HG03103 (cell line): ENCODE measurements at regions not wholly inside any gene's neighbourhood (a gene's known extent, or its start where the extent isn't known, plus 50 kb on each side); places are given as distances from the start of the nearest gene placed in this dataset.

ENCODE experiments used
- ATAC-seq: cut with Tn5 transposase; IDR thresholded peaks from one replicate; pipeline ENCODE4 v1.9.1; 2021; ENCODE audit warnings: low read depth; ENCODE audit not compliant: unreplicated experiment

DNA sequence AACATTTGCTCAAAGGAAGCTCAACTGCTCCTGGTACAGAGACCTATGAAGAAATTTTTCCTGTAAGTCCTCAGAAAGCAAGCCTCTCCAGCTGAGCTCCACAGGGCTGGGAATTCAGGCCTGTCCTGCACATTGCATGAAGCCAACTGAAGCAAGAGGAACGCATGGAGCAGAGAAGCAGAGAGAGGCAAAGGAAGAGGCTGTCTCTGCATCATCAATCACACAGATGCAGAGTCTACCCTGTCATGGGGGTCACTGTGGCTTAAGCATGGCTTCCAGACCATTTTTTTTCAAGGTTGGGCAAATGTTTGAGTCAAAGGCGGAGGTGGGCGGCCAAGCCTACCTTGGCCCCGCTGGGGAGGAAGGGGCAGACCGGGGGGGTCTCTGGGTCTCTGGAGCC is 110.3 kb upstream of the MSX1 start:
- ATAC-seq = no peak

DNA sequence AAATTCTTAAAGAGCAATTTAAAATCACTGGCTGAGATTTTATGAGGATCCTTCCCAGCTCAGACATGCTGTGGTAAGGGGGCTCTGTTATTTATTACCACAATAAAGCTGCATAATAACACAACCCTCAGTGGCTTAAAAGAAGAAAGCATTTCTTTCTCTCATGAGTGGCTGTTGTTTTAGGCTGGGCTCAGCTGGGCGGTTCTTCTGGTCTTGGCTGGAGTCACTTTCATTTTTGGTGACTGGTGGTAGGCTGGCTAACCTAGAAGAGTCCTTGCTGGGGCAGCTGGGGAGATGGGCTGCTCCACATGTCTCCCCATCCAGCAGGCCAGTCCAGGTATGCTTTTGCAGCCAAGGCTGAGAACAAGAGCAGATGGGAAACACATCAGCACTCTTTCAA is 113.0 kb upstream of the MSX1 start:
- ATAC-seq = no peak

DNA sequence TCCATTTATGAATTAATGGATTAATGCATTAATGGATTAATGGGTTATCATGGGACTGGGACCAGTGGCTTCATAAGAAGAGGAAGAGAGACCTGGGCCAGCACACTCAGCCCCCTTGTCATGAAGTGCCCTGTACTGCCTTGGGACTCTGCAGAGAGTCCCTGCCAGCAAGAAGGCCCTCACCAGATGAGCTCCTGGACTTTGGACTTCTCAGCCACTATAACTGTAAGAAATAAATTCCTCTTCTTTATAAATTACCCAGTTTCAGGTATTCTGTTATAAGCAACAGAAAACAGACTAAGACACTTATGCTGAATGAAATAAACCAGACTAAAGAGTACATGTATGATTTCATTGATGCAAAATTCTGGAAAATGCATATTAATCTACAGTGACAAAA is 119.4 kb upstream of the MSX1 start:
- ATAC-seq = no peak

DNA sequence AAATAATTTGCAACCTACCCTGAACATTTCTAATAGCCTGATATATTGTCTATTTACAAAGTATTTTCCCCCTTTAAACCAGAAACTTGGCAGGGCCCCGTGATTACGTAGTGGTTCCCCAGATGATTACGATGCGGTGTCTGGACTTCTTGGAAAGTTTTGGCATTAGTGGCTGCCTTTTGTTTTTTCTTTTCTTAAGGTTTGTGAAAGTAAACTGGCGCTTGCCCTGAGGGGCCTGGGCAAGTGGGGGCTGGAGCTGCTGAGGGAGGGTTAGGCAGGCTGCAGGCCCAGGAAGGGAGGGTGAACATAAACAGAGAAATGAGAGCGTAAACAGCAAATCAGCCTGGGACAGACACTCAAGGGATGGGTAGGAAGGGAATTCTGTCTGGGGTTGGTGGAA is 123.6 kb upstream of the MSX1 start:
- no peak for ATAC-seq

DNA sequence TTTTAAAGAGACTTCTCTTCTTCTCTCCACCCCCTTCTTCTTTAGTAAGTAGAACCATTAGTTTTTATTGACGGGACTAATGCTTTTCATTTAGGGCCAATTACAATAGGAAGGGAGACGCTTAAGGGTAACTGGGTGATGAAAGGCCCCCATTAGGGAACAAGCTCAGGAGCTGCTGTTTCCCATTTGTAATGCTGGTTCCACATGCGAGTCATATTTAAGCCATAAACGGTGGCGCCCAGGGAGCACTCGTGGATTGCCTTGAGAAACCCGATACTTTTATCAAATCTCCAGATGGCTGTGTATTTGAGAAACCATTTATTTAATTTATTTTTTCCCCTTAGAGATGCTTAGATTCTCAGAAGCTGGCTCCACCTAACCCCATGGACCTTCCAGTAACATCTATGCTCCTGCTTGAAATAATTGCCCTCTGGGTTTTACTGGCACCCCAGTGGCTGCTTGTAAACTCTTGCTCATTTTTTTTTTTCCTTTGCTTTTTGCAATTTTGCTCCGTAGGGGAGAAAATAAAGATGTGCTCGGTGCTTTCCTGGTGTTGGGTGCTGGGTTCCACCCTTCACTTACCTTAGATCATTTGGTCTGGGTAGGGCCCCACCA is 124.2 kb upstream of the MSX1 start:
- ATAC-seq = no peak

DNA sequence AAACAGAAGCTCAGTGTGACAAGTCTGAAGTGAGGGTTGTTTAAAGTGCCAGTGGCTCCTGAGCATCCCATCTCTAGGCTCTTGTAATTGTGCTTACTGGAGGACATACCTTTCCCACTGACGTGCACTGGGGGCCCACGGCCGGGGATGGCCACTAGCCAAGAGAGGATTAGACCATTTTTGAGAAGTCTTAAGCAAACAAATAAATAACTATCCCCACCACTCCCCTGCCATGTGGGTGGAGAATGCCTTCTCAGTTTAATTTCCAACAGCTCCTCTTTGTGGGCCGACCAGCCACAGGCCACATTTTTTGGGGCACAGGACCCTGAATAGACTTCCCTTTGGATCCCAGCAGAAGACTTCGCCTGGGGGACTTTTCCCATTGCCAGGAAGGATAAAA is 125.0 kb upstream of the MSX1 start:
- no peak for ATAC-seq

DNA sequence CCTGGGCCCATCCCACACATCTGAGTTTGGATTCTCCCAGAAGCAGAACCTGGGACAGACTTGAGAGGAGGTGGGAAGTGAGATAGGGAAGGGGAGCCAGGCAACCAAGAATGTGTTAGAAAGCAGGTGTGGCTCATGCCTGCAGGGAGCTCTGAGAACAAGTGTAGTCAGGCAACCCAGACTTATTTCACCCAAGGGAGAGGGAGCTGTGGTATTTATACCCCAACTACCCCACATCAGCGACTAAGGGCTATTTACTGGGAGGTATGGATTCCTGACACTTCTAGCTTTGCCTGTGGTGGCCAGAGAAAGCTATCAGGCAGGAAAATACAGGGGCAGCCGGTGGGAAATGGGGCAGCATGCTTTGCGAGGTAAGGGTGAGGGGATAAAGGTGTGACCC is 125.8 kb upstream of the MSX1 start:
- ATAC-seq = no peak

DNA sequence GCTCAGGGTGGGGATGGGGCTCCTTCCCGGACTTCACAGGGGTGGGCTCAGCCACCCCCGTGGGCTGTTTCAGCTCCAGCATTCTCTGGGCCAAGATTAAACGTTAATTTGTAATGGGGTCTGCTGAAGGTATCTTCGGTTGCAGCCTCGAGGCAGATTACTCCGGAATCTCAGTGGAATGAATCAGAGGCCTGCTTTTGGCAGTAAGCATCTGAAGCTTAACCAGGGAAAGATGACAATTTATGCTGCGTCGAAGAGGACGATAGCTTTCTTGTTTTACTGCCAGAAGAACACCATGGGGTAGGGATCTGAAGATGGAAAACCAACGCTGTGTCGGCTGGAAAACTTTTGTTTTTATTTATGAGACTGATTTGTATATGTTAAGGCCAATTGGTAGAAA is 129.2 kb upstream of the MSX1 start:
- no peak for ATAC-seq

DNA sequence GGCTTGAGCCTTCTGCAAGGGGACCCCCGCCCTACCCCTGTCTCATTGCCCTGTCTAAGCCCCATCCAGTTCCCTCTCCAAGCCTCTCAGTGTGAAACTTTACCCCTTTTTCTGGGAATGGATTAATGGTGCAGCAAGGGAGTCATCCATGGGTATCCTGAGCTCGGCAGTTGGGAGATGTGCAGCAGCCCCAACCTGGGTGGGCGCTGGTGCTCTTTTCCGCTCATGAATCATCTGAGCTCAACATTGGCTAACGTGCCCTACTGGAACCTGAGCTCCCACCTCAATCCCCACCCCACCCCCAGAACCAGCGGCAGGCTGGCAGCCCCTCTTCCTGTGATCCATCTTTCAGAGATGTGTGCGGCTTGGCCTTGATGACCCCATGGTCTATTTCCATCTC is 130.3 kb upstream of the MSX1 start:
- no peak for ATAC-seq

DNA sequence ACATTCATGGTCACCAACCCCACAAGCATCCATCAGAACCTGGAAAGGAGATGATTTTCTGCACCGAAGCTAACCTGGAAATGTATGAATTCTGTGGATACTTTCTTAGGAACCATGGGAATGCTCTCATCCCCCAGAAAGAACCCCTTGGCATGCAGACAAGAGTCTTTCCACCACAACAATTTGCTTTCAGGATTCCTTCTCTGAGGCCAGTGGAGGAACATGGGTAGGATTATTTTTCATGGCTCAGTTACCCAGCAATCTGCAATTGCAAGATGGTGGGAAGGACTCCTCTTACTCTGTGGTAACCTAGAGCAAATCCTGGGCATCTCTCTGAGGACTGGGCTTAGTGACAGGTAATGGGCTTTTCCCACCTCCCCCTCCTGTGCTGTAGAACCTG is 131.9 kb upstream of the MSX1 start:
- no peak for ATAC-seq

DNA sequence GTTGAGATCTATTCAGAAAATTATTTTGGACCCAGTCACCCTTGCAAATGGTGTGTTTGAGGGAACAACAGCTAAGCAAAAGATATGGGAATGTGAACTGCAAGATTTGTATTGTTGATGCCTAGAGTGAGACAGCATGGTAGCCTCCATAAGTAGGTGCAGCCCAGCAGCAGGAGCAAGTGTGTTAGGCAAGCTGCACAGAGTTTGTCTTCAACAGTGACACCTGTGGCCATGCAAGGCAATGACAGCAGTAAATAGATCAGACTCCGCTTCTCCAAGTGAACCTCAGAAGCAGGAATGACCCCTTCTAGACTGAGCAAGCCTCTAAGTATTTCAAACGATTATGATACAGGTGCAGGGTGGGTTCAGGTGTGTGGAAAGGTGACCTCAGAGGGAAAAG is 133.4 kb upstream of the MSX1 start:
- no peak for ATAC-seq

DNA sequence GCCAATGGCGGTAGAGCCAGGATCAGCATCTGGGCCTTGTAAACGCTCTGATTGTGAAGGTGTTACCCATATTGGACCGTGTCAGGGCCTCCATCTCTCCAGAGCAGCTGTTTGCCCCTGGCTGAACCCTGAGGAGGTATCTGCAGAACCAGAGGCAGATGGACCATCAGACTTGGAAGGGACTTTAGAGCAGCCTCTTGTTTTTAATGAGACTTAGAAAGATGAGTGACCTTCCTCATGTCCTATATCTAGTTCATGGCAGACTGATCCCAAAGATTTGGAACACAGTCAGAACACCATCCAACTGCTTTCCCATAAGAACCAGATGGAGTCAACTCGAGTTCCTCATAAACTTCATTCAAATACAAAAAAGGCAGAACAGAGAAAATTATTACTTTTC is 135.1 kb upstream of the MSX1 start:
- ATAC-seq = no peak

DNA sequence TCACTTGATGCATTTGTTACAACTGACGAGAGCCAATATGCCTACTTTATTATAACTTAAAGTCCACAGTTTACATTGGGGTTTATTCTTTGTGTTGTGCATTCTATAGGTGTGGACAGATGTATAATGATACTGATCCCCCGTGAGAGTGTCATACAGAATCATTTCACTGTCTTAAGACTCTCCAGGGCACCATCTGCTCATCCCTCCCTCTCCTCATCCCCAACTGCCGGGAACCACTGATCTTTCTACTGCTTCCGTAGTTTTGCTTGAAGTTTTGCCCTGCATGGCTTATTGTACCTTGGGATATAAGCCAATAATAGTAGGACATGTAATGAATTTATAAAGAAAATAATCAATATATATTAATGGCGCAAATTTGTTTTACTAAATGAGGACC is 137.8 kb upstream of the MSX1 start:
- ATAC-seq = no peak

DNA sequence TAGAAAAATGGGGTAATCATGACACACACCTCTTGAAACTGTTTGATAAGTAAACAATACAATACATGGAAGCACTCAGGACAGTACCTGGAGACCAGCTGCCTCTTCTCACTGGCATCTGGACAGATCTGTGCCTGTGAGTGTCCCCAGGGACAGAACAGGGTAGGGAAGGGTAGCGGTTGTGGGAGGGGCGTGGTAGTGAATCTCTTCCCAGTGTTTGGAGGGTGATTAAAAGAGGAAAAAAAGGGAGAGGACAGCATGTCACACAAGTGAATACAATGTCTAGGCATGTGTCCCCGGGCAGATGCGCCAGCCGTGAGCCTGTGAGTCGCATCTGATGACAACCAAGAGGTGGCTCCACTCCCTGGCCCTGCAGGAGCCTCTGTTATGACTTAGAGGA is 138.8 kb upstream of the MSX1 start:
- no peak for ATAC-seq

DNA sequence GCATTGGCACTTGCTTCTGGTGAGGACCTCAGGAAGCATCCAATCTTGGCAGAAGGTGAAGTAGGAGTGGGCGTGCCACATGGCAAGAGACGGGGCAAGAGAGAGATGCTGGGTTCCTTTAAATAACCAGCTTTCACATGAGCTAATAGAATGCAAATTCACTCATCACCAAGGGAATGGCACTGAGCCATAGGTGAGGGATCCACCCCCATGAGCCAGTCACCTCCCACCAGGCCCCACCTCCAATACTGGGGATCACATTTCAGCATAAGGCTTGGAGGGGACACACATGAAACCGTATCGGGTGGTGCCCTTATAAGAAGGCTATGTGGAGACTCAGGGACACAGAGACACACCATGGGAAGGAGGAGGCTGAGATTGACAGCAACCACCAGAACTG is 140.0 kb upstream of the MSX1 start:
- ATAC-seq = no peak

DNA sequence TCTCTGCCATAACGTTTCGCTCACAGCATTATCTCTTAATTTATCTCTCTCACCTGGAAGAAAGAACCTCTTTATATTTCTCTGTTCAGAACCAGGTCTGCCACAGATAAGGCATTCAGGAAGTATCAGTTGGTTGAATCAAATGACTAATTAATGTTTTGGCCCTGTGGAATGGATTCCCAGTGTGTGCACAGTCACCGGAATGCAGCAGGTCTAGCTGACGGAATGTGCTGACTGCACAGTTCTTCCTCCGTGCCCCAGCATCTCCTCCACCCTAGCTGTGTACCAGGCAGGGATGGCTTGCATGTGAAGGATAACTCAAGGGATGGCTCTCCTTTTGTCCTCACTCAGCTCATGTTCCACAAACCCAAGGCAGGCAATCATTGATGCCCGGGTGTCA is 141.8 kb upstream of the MSX1 start:
- no peak for ATAC-seq

DNA sequence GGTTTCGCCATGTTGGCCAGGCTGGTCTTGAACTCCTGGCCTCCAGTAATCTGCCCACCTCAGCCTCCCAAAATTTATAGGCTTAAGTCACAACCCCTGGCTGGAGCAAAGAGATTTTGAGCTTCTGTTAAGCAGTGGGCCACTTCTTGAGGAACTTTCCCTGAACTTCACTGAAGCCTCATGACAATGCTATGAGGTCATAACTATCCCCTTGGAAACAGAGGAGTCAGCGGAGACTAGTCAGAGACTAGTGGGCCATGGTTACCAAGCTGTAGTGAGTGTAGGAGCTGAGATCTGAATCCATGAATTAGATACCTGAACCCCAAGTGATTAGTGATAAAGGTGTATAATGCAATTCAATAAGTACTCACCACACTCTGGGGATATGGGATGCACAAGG is 145.1 kb upstream of the MSX1 start:
- no peak for ATAC-seq

DNA sequence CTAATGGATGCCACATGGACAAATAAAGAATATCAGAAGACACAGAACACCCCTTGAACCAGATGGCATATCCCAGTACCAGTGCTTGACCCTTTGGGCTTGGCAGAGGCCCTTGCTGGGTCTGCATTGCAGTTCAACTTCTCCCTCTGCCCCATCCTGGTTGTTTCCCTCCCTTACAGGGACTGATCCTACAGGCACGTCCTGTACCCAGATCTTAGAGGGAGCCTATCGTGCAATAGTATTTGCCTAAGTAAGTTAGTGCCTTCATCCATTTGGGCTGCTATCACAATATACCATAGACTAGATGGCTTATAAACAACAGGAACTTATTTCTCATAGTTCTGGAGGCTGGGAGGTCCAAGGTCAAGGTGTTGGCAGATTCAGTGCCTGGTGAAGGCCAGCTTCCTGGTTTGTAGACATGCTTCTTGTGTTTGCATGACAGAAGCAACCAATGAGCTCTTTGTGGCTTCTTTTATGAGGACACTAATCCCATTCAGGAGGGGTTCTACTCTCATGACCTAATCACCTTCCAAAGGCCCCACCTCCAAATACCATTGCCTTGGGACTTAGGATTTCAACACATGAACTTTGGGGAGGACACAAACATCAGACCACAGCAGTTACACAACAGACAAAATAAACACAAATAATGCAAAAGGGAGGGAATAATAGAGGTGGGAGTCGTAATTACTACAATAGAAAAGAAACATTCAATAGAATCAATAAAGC is 146.5 kb upstream of the MSX1 start:
- ATAC-seq = no peak

DNA sequence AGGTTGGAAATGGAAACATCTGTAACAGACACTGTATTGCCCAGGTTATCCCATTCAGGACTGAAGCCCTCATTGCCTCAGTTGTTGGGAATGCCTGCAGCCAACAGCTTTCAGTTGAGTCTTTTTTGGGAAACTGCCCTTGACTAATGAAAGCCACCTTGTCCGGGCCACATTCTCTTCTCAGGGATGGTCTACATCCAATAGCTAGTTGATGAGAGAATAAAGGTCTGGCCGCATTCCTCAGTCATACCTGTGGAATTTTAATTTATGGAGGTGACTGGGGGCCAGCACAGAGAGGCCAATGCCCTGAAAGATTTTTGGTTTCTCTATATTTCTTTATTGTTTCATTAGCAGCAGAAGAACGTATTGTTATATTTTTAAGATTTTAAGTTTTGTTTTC is 147.6 kb upstream of the MSX1 start:
- no peak for ATAC-seq

DNA sequence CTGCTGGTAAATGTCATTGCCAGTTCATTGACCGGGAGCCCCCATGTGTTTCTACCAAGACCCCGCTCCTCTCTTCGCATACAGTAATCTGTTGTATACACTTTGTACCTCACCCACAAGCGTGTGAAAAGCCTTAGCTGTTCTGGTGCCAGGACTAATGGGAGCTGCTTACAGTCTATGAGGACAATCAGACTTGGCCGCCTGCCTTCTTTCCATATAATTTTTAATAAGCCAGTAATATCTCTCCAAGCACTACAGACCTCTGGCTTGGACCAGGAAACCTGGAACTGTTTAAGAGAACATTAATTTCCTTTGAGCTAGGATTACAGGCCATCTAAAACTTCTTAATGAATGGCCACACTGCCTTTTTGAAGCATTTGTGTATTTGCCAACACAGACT is 149.7 kb upstream of the MSX1 start:
- no peak for ATAC-seq

DNA sequence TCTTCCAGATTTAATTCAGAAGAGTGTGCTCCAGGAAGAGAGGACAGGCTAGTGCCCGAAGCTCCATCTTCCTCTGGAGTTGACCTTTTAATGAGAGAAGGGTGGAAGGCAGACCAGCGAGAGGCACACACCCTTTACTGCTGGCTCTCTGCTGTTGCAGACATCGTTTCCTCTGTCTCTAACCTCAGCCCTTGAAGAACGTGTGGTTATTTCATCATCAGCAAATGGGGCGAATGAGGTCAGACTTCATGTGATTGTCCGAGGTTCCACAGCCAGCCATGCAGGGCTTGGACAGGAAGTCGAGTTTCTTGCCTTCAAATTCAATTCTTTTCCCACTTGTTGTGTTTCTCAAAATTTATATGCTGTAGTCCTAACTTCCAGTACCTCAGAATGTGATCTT is 155.2 kb upstream of the MSX1 start:
- no peak for ATAC-seq

DNA sequence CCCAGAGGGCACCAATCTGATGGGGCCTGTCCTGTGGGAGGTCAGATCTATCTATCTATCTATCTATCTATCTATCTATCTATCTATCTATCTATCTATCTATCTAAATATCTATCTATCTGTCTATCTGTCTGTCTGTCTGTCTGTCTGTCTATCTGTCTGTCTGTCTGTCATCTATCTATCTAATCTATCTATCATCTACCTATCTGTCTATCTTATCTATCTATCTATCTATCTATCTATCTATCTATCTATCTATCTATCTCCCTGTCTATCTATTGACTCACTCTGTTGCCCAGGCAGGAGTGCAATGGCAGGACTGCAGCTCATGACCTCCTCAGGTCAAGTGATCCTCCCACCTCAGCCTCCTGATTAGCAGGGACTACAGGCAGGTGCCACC is 155.7 kb upstream of the STX18 start:
- ATAC-seq = no peak

DNA sequence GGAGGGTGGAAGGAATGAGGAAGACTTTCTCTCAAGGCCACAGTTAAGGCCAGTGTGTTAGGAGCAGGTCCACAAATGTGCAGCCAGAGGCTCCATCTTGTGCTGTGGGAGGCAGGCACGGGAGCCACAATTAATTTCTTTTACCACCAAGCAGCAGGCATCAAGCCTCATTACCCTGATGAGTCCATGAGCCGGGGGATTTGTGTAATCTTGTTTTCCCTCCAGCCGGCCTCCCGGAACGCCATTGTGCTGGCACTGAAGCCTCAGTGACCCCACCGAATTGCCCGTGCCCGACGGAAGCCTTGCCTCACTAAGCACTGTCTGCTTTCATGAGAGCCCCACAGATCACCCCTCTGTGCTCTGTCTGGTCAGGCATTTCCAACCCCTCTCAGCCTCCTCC is 154.7 kb upstream of the STX18 start:
- no peak for ATAC-seq
